Breast epithelium (tissue), 3 donors: ENCODE measurements at regions not wholly inside any gene's neighbourhood (a gene's known extent, or its start where the extent isn't known, plus 50 kb on each side); places are given as distances from the start of the nearest gene placed in this dataset.

Experiments
- POLR2A ChIP-seq: fragments of 450-650 bp; IDR thresholded peaks from one replicate; pipeline ENCODE4 v1.6.1; 2016; ENCODE audit warnings: antibody characterized with exemption, mild to moderate bottlenecking, moderate library complexity
- POLR2AphosphoS5 ChIP-seq, 3 donors: sonication (generic); formaldehyde crosslinking; IDR thresholded peaks; one replicate each; pipeline ENCODE4 v1.6.1; 2017; ENCODE audit warnings: antibody characterized with exemption in 3 of 3
- TF ChIP-seq, protein P1 (sequence below), 3 donors: fragments of 450-650 bp; IDR thresholded peaks; one replicate each; pipeline ENCODE4 v1.5.1; 2016 to 2017; ENCODE audit warnings: antibody characterized with exemption in 3 of 3, mild to moderate bottlenecking in 3 of 3, moderate library complexity in 3 of 3

DNA sequence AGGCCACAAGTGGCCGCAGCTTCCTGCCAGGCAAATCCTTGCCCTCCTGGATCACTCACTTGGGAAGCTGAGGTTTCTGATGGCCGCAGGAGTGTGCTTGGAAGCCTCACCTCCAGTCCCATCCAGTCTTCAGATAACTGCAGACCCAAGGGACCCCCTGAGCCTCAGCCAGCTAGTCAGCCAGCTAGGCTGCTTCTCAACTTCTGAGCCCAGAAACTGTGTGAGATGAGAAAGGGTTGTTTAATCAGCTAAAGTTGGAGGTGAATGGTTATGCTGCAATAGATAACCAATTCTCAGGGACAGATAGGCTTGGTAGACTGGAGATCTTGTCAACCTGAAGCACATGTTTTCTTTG is 96.9 kb downstream of the THBS2 start:
- TF ChIP-seq, protein P1, sequence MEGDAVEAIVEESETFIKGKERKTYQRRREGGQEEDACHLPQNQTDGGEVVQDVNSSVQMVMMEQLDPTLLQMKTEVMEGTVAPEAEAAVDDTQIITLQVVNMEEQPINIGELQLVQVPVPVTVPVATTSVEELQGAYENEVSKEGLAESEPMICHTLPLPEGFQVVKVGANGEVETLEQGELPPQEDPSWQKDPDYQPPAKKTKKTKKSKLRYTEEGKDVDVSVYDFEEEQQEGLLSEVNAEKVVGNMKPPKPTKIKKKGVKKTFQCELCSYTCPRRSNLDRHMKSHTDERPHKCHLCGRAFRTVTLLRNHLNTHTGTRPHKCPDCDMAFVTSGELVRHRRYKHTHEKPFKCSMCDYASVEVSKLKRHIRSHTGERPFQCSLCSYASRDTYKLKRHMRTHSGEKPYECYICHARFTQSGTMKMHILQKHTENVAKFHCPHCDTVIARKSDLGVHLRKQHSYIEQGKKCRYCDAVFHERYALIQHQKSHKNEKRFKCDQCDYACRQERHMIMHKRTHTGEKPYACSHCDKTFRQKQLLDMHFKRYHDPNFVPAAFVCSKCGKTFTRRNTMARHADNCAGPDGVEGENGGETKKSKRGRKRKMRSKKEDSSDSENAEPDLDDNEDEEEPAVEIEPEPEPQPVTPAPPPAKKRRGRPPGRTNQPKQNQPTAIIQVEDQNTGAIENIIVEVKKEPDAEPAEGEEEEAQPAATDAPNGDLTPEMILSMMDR (IDR thresholded peaks at IDR 0.05), result no peak
- TF ChIP-seq POLR2A (no peak), POLR2AphosphoS5 (IDR thresholded peaks at IDR 0.05) (no peak)
